H4 (cell line): ENCODE measurements at regions not wholly inside any gene's neighbourhood (a gene's known extent, or its start where the extent isn't known, plus 50 kb on each side); places are given as distances from the start of the nearest gene placed in this dataset.

ENCODE experiments used
- DNase-seq: peaks from one replicate; pipeline ENCODE4 v3.0.0-alpha.2; 2015; ENCODE audit warnings: low spot score

- DNase-seq = no peak
Observed at GRCh38 chr7:88500131-88500530, 193.4 kb upstream of the STEAP4 start.

GRCh38 chr7:88495881-88496725 is 189.4 kb upstream of the STEAP4 start:
- DNase-seq = no peak

- no peak for DNase-seq
Observed at GRCh38 chr7:88492153-88492552, 185.5 kb upstream of the STEAP4 start.

- no peak for DNase-seq
Observed at GRCh38 chr7:88490874-88491273, 184.2 kb upstream of the STEAP4 start.

- no peak for DNase-seq
Observed at GRCh38 chr7:88490161-88490560, 183.5 kb upstream of the STEAP4 start.

GRCh38 chr7:88485821-88486220 is 179.1 kb upstream of the STEAP4 start:
- no peak for DNase-seq

GRCh38 chr7:88484551-88484950 is 177.9 kb upstream of the STEAP4 start:
- no peak for DNase-seq

- no peak for DNase-seq
Observed at GRCh38 chr7:88480896-88481295, 174.2 kb upstream of the STEAP4 start.

- DNase-seq = no peak
Observed at GRCh38 chr7:88480271-88480670, 173.6 kb upstream of the STEAP4 start.

- DNase-seq = no peak
Observed at GRCh38 chr7:88477976-88478375, 171.3 kb upstream of the STEAP4 start.

- no peak for DNase-seq
Observed at GRCh38 chr7:88465600-88465999, 158.9 kb upstream of the STEAP4 start.

- no peak for DNase-seq
Observed at GRCh38 chr7:88462799-88463198, 156.1 kb upstream of the STEAP4 start.

- DNase-seq = no peak
Observed at GRCh38 chr7:88460650-88461049, 154.0 kb upstream of the STEAP4 start.

- no peak for DNase-seq
Observed at GRCh38 chr7:88458946-88459345, 152.3 kb upstream of the STEAP4 start.

GRCh38 chr7:88458279-88458678 is 151.6 kb upstream of the STEAP4 start:
- no peak for DNase-seq

- DNase-seq = no peak
Observed at GRCh38 chr7:88457320-88457719, 150.6 kb upstream of the STEAP4 start.

- DNase-seq = no peak
Observed at GRCh38 chr7:88456490-88456889, 149.8 kb upstream of the STEAP4 start.

- DNase-seq = peak; percentile 27
Observed at GRCh38 chr7:88455696-88456095, 149.0 kb upstream of the STEAP4 start.

GRCh38 chr7:88452646-88453045 is 146.0 kb upstream of the STEAP4 start:
- peak; percentile 27 for DNase-seq

GRCh38 chr7:88450874-88451273 is 144.2 kb upstream of the STEAP4 start:
- DNase-seq = no peak

- DNase-seq = no peak
Observed at GRCh38 chr7:88449410-88449809, 142.7 kb upstream of the STEAP4 start.

- DNase-seq = no peak
Observed at GRCh38 chr7:88442413-88442812, 135.7 kb upstream of the STEAP4 start.

GRCh38 chr7:88437132-88437531 is 130.4 kb upstream of the STEAP4 start:
- no peak for DNase-seq

- no peak for DNase-seq
Observed at GRCh38 chr7:88432301-88432700, 125.6 kb upstream of the STEAP4 start.
